ENCODE measurements at regions not wholly inside any gene's neighbourhood (a gene's known extent, or its start where the extent isn't known, plus 50 kb on each side); places are given as distances from the start of the nearest gene placed in this dataset.

GRCh38 chr18:65458871-65459270 is 291.9 kb upstream of the CDH7 start:
- TF ChIP-seq CTCF (conservative IDR thresholded peaks at IDR 0.05; ENCODE audit: low read depth, low read length) (no peak), EZH2phosphoT487 (IDR thresholded peaks at IDR 0.05; ENCODE audit: borderline replicate concordance, low read length) (no peak)

All from PC-3 (cell line).